Spinal cord (tissue), 9 donors: ENCODE measurements at regions not wholly inside any gene's neighbourhood (a gene's known extent, or its start where the extent isn't known, plus 50 kb on each side); places are given as distances from the start of the nearest gene placed in this dataset.

Experiments used
- DNase-seq, 6 donors: peaks; one replicate each; pipeline versions ENCODE4 v3.0.0 to v3.0.0-alpha.2; 2013 to 2015; ENCODE audit warnings: low spot score in 6 of 6, low read depth in 4 of 6
- H3K27ac ChIP-seq: one replicate; pipeline ENCODE4 v1.5.1; 2013; ENCODE audit warnings: low read depth, low read length, control low read depth
- H3K27me3 ChIP-seq: one replicate; pipeline ENCODE4 v1.6.1; 2013; ENCODE audit warnings: low read length; ENCODE audit not compliant: control insufficient read depth, insufficient read depth
- H3K36me3 ChIP-seq: one replicate; pipeline ENCODE4 v1.6.1; 2013; ENCODE audit warnings: low read length; ENCODE audit not compliant: control insufficient read depth, insufficient read depth
- H3K4me1 ChIP-seq: one replicate; pipeline ENCODE4 v1.6.1; 2013; ENCODE audit warnings: low read length; ENCODE audit not compliant: control insufficient read depth, insufficient read depth
- H3K4me3 ChIP-seq: one replicate; pipeline ENCODE4 v1.5.1; 2013; ENCODE audit warnings: low read depth, low read length, control low read depth
- H3K9me3 ChIP-seq: one replicate; pipeline ENCODE4 v1.6.1; 2013; ENCODE audit warnings: low read length; ENCODE audit not compliant: control insufficient read depth, insufficient read depth
- WGBS: methylation state at CpG from one replicate; pipeline ENCODE4 v1.1.5; 2013; ENCODE audit warnings: missing lambda C conversion rate; ENCODE audit not compliant: insufficient coverage; 5-methylcytosine and 5-hydroxymethylcytosine counted together
- donor health status: healthy.

DNA sequence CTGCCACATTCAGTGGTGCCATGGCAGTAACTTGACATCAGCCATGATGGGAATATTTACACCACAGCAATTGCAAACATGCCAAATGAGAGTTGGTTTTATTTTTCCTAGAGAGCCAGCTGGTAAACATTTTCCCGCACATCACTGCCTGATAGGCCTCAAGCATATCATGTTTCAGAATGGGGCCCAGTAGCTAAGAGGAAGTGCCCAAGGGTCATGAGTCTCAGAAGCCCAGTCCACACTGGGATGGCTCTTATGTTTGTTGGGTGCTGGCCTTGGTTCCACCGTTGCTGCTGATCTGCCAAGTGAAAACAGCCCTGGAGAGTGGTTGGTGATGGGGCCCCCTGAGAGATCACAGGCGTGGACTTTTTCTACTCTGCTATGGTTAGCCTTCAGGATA lies 64.3 kb upstream of the NAV2 start:
- no peaks in the 10 kb centered on the region for H3K36me3 ChIP-seq
- H3K4me3 ChIP-seq: no peak overlapping the region
- H3K9me3 ChIP-seq: no peaks in the 10 kb centered on the region
- no peak overlapping the region for H3K27ac ChIP-seq
- 94% methylated on average over 2 of the region's 3 CpGs for WGBS
- peaks cover 7% of the 10 kb centered on the region for H3K4me1 ChIP-seq
- no peak for DNase-seq
- no peaks in the 10 kb centered on the region for H3K27me3 ChIP-seq

DNA sequence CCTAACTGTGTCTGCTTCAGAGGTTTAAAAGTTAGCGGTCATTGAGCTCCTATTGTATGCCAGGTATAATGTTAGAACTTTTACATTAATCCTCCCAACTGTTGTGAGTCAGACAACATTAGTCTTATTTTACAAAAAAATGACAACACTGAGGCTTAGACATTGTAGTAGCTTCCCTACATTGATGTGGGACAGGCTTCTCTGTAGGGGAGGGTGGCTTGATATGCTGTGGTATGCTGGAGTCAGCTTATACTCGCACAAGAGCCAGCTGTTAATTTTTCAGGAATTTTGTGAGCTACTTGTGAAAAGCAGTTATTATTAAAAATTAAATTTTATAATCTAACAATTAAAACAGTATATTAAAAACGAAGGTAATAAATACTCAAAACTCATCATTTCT lies 64.8 kb upstream of the NAV2 start:
- no peak overlapping the region for H3K27ac ChIP-seq
- no peaks in the 10 kb centered on the region for H3K27me3 ChIP-seq
- no CpG with 5 or more reads among the region's 3 CpGs for WGBS
- no peaks in the 10 kb centered on the region for H3K36me3 ChIP-seq
- peaks cover 7% of the 10 kb centered on the region for H3K4me1 ChIP-seq
- no peak overlapping the region for H3K4me3 ChIP-seq
- no peak for DNase-seq
- no peaks in the 10 kb centered on the region for H3K9me3 ChIP-seq

DNA sequence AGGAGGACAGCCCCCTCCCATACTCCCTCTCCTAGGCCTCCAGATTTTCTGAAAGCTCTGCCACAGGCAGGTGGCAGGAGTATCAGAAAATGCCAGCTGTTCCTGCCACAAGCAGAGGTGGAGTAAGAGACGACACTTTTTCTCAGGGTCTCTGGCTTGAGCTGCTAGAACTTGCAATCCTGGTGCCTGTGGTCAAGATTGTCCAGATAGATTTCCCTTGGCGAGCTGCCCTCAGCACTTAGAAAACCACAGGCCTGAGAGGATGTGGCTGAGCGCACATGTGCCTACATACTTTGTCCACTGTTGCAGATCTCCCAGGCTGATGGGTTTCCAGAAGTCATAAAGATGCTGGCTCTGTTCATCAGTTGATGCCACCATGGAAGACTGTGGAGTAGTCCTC lies 65.7 kb upstream of the NAV2 start:
- Histone ChIP-seq H3K36me3 (no peaks in the 10 kb centered on the region), H3K9me3 (no peaks in the 10 kb centered on the region), H3K27ac (no peak overlapping the region), H3K4me3 (no peak overlapping the region), H3K27me3 (no peaks in the 10 kb centered on the region), H3K4me1 (no peaks in the 10 kb centered on the region)
- 73% methylated on average over 3 of the region's 3 CpGs for WGBS
- no peak for DNase-seq

DNA sequence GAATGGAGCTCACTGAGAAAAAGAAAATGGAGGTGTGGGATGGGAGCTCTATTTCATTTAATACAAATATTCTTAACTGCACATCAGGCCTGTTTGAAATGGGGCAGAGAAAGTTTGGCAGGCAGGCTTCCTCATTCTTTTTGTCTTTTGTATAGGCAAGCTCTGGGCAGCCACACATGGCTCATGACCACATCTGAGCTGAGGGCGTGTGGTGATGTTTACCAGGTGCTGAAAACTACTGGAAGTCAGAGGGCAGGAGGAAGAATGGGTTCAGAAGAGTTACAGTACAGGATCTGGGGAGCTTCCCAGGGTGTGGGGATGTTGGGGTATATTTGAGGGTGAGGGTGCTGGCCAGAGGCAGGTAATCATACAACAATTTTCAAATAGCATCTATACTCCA lies 66.3 kb upstream of the NAV2 start:
- Histone ChIP-seq H3K27ac (no peak overlapping the region), H3K36me3 (no peaks in the 10 kb centered on the region), H3K9me3 (no peaks in the 10 kb centered on the region), H3K4me1 (no peaks in the 10 kb centered on the region), H3K27me3 (no peaks in the 10 kb centered on the region), H3K4me3 (no peak overlapping the region)
- 80% methylated on average over 1 of the region's 1 CpG for WGBS
- DNase-seq: no peak

DNA sequence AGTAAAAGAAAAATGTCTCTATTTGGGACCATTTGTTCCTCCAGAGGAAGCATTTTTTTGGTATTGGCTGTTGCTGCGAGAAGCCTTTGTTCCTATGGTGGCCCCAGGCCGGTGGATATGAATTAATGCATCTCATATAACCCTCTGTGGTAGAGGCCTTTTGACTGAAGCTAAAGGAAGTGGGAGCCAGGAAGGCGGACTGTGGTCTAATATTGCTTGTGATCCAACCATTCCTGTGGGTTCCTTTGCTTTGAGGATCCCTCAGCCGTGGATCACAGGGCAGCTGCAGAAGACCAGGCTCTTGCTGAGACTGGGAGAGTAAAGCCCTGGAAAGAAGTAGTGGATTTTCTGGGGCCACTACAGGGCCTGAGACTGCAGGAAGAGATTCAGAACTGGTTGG lies 68.3 kb upstream of the NAV2 start:
- no peaks in the 10 kb centered on the region for H3K9me3 ChIP-seq
- H3K4me1 ChIP-seq: peaks cover 4% of the 10 kb centered on the region
- WGBS: 100% methylated on average over 2 of the region's 4 CpGs
- DNase-seq: no peak
- H3K27ac ChIP-seq: no peak overlapping the region
- H3K36me3 ChIP-seq: no peaks in the 10 kb centered on the region
- no peak overlapping the region for H3K4me3 ChIP-seq
- no peaks in the 10 kb centered on the region for H3K27me3 ChIP-seq

DNA sequence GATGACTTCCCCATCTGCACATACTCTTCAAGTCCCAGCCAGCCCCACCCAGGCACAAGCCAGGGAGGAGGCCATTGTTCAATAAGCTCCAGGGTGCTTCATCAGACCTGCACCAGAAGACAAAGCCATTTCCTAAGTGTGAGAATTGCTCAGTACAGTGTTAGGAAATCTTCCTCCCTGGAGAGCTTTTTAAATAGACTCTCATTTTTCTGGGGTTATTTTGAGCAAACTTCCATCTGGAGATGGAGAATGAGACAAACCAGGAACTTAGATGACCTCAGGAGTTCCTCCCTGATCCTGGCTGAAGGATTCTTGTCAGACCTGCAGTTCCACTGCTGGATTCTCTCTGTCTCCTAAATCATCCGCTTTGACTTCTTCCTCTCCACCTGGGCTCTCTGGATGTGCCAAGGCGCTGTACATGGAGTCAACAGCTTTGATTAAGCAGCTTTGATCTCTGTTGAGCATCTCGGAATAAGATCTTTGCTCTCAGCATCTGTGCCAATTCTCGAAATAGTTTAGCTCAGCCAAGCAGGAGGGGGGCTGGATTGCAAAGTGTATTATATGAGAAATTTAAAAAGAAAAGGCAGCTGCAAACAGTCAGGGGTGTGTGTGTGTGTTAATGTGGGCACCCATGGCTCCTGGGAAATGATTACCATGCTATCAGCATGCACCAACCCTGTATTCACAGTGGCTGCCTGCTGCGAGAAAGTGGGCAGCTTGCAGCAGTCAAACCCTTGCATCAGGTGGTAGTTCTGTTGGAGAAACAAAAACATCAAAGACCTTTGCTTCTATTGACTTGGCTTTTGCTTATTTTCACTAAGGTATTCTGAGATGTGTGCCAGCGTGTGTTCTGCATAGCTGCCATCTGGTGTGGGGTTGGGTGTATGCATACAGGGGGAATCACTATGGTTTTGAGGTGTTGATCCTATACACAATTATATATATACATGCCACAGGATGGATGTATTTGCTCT lies 70.2 kb upstream of the NAV2 start:
- DNase-seq: peak in 2 of 6 donors; percentile 50 to 54
- H3K4me3 ChIP-seq: no peak overlapping the region
- no peaks in the 10 kb centered on the region for H3K36me3 ChIP-seq
- no peaks in the 10 kb centered on the region for H3K27me3 ChIP-seq
- H3K9me3 ChIP-seq: no peaks in the 10 kb centered on the region
- WGBS: 60% methylated on average over 4 of the region's 6 CpGs
- H3K4me1 ChIP-seq: peaks cover 4% of the 10 kb centered on the region
- no peak overlapping the region for H3K27ac ChIP-seq

DNA sequence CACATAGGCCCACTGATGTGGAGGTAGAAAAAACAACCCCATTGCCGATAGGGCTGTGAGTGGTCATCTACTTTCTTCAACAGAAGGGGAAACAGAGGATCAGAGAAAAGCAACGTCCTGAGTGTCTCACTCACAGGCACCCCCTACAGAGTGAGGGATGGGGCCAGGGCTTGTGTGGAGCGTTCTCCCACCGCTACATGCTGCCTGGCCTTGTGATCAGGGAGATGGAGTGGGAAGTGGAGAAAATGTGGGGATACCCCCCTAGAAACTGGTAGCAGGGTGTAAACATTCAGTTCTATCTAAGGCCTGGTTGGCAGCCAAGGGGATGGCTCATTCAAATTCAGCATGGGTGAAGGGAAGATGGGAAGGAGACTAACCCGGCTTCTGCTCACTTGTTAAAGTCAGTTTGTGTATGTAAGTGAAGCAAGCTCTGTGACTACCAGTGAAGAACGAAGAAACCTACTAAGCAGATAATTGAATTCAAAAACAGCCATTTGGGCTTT lies 73.0 kb upstream of the NAV2 start:
- H3K27me3 ChIP-seq: no peaks in the 10 kb centered on the region
- no peak overlapping the region for H3K4me3 ChIP-seq
- H3K9me3 ChIP-seq: peaks cover 2% of the 10 kb centered on the region
- WGBS: no CpG with 5 or more reads among the region's 6 CpGs
- no peak overlapping the region for H3K27ac ChIP-seq
- H3K4me1 ChIP-seq: peaks cover 4% of the 10 kb centered on the region
- peak in 3 of 6 donors; percentile 32 to 76 (median 67) for DNase-seq
- H3K36me3 ChIP-seq: no peaks in the 10 kb centered on the region

DNA sequence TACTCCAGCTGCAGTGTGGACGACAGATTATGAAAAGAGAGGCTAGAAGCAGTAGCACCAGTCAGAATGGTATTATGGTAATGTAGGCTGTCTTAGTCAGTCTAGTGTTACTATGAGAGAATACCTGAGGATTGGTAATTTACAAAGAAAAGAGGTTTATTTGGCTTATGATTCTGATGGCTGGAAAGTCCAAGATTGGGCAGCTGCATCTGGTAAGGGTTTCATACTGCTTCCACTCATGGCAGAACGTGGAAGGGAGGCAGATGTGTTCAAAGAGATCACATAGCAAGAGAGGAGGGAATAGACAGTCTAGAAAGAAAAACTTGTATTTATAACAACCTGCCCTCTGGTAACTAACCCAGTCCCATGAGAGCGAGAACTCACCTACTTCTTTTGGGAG lies 77.3 kb upstream of the NAV2 start:
- H3K27me3 ChIP-seq: no peaks in the 10 kb centered on the region
- H3K27ac ChIP-seq: no peak overlapping the region
- DNase-seq: no peak
- 75% methylated on average over 1 of the region's 3 CpGs for WGBS
- peaks cover 2% of the 10 kb centered on the region for H3K9me3 ChIP-seq
- H3K36me3 ChIP-seq: no peaks in the 10 kb centered on the region
- H3K4me3 ChIP-seq: no peak overlapping the region
- H3K4me1 ChIP-seq: peaks cover 21% of the 10 kb centered on the region

DNA sequence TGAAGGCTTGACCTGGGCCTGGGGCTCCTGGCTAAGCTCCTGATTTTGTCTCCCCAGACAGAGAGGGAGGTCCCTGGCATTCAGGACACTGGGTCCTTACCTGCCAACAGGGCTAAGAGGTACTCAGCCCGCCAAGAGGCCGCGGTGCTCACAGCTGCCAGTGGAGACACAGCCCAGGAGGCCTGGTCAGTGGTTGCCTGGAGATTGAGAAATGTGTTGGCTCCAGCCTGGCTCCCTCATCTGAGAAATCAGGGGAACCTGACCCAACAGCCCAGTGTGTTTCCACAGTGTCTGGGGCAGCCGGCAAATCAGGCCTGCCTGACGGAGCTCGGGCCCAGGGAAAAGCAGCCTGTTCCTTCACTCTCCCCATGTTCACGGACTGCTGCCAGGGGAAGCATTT lies 79.4 kb upstream of the NAV2 start:
- peak in 1 of 6 donors; percentile 46 for DNase-seq
- peak overlapping the region; percentile 44 for H3K27ac ChIP-seq

DNA sequence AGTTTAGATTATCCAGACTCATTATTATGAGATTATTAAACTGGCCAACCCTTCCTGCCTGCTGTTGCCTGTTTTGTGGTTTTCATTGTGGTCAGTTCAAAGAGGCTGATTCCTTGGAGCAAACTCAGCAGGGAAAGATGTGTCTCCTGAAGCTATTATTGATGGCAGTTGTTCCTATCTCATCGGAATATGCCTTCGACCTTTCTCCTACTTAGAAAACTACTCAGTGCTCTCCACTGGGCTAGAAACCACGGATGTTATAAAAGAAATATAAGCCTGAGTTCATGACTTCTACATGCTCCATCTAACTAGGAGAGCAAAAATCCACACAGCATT lies 80.2 kb upstream of the NAV2 start:
- Histone ChIP-seq H3K4me1 (peaks cover 17% of the 10 kb centered on the region), H3K36me3 (no peaks in the 10 kb centered on the region), H3K4me3 (no peak overlapping the region), H3K27ac (no peak overlapping the region), H3K27me3 (no peaks in the 10 kb centered on the region), H3K9me3 (peaks cover 2% of the 10 kb centered on the region)
- no peak for DNase-seq
- no CpG with 5 or more reads among the region's 3 CpGs for WGBS

More for the DNA sequence above, 79.4 kb upstream of the NAV2 start:
- Histone ChIP-seq H3K27me3 (no peaks in the 10 kb centered on the region), H3K36me3 (no peaks in the 10 kb centered on the region), H3K9me3 (peaks cover 2% of the 10 kb centered on the region), H3K4me1 (peaks cover 17% of the 10 kb centered on the region), H3K4me3 (no peak overlapping the region)
- 74% methylated on average over 7 of the region's 7 CpGs for WGBS
